Duodenal mucosa (tissue), 2 donors: ENCODE measurements at regions not wholly inside any gene's neighbourhood (a gene's known extent, or its start where the extent isn't known, plus 50 kb on each side); places are given as distances from the start of the nearest gene placed in this dataset.

ENCODE experiments used
- H3K27ac ChIP-seq: one replicate; pipeline ENCODE4 v1.7.0; 2013; ENCODE audit warnings: low read depth, low read length
- H3K27me3 ChIP-seq, 2 donors: one replicate each; pipeline ENCODE4 v1.7.0; 2013; ENCODE audit warnings: low read length in 2 of 2, control low read depth in 1 of 2; ENCODE audit not compliant: insufficient read depth in 2 of 2, control insufficient read depth in 1 of 2
- H3K36me3 ChIP-seq, 2 donors: one replicate each; pipeline ENCODE4 v1.7.0; 2013; ENCODE audit warnings: low read length in 2 of 2, control low read depth in 1 of 2; ENCODE audit not compliant: insufficient read depth in 2 of 2, control insufficient read depth in 1 of 2
- H3K4me1 ChIP-seq, 2 donors: one replicate each; pipeline ENCODE4 v1.7.0; 2013; ENCODE audit warnings: low read length in 2 of 2, control low read depth in 1 of 2; ENCODE audit not compliant: insufficient read depth in 2 of 2, control insufficient read depth in 1 of 2
- H3K4me3 ChIP-seq, 2 donors: one replicate each; pipeline ENCODE4 v1.7.0; 2013; ENCODE audit warnings: low read length in 2 of 2, low read depth in 1 of 2
- H3K9ac ChIP-seq, 2 donors: one replicate each; pipeline ENCODE4 v1.7.0; 2013; ENCODE audit warnings: low read length in 2 of 2, low read depth in 1 of 2
- H3K9me3 ChIP-seq, 2 donors: one replicate each; pipeline ENCODE4 v1.7.0; 2013; ENCODE audit warnings: low read length in 2 of 2, control low read depth in 1 of 2; ENCODE audit not compliant: control insufficient read depth in 1 of 2

DNA sequence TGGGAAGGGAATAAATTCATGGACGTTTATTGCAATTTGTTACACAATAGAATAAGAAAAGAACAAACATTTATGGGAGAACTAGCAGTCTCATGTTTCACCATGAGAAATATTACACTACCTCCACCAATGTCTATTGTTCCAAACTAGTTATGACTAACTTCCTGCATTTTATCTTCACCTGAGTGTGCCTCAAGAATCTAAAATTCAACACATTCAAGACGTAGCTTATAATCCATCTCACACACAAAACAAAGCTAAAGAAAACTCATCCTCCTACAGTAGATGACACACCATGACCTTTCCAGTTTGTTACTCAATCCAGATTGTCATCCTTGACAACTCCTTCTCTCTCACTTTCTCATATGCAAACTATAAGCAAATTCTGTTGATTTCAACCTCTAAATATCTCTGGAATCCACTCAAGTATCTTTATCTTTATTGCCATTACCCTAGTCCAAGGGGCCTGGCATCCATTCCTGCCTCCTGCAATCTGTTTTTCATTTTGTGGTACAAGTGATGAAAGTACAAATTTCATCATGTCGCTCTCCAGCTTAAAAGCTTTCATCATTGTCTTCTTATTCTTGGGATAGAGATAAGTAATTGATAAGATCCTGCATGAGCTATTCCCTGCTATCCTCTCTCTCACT, 229.9 kb downstream of the NR2F2 start:
- H3K36me3 ChIP-seq, result no peaks in the 10 kb centered on the region
- no peak overlapping the region for H3K9ac ChIP-seq
- no peaks in the 10 kb centered on the region for H3K27me3 ChIP-seq

DNA sequence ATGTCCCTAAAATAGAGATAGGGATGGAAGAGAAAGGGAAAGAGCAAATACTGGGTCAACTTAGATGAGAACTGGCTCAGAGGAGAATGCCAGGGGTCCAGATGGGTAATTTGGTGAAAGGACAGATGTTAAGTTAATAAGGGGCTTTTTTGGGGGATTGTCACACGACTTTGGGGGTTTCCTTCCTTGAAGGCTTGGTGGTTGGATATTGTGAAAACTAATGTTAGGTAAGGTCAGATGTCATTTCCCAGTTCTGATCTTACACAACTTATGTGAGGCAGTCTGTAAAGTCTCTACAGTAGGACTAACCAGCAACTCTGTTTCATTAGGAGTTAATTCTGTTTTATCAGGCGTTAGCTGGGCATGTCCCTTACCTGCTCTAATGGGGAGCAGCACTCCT, 231.1 kb downstream of the NR2F2 start:
- Histone ChIP-seq H3K9ac (no peak overlapping the region), H3K36me3 (no peaks in the 10 kb centered on the region), H3K27me3 (no peaks in the 10 kb centered on the region), H3K4me1 (no peaks in the 10 kb centered on the region), H3K27ac (no peak overlapping the region), H3K4me3 (no peak overlapping the region), H3K9me3 (no peaks in the 10 kb centered on the region)

More for the DNA sequence above, 229.9 kb downstream of the NR2F2 start:
- no peak overlapping the region for H3K27ac ChIP-seq
- H3K4me3 ChIP-seq, result no peak overlapping the region
- no peaks in the 10 kb centered on the region for H3K9me3 ChIP-seq
- no peaks in the 10 kb centered on the region for H3K4me1 ChIP-seq

DNA sequence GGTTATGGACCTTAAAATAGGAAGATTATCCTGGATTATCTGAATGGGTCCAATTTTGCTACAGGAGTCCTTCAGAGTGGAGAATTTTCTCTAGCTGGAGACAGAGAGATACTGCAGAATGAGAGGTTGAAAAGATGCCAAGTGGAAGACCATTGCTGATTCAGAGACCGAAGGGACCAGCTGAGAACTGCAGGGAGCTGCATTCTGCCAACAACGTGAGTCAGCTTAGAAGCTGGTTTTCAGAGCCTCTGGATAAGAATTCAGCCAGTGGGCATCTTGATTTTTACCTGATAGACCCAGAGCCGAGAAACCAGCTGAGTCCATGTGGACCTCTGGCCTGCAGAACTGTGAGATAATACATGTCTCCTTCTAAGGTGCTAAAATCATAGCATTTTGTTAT, 234.0 kb downstream of the NR2F2 start:
- no peaks in the 10 kb centered on the region for H3K36me3 ChIP-seq
- H3K27ac ChIP-seq, result no peak overlapping the region
- no peak overlapping the region for H3K4me3 ChIP-seq
- no peaks in the 10 kb centered on the region for H3K9me3 ChIP-seq
- H3K27me3 ChIP-seq, result no peaks in the 10 kb centered on the region
- H3K4me1 ChIP-seq, result no peaks in the 10 kb centered on the region
- H3K9ac ChIP-seq, result no peak overlapping the region

DNA sequence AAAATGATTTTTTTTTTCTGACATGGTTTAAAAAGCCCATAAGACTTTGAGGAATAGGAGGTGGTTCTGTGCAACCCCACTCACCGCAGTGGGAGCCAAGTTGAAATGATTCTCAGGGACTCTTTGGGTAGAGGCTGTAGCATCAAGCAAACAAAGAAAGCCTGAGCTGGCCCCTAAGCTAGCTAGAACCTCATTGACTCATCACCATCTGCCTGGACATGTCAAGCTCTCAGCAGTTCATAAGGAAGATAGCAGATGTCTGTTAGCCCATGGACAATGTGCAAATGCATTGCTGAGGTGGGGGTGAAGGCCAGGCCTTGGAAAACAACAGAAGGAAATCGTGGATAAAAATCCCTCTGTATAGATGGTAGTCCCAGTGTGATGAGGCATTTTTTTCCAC, 234.8 kb downstream of the NR2F2 start:
- Histone ChIP-seq H3K27me3 (no peaks in the 10 kb centered on the region), H3K9ac (no peak overlapping the region), H3K9me3 (no peaks in the 10 kb centered on the region), H3K4me1 (no peaks in the 10 kb centered on the region), H3K36me3 (no peaks in the 10 kb centered on the region), H3K4me3 (no peak overlapping the region), H3K27ac (no peak overlapping the region)

DNA sequence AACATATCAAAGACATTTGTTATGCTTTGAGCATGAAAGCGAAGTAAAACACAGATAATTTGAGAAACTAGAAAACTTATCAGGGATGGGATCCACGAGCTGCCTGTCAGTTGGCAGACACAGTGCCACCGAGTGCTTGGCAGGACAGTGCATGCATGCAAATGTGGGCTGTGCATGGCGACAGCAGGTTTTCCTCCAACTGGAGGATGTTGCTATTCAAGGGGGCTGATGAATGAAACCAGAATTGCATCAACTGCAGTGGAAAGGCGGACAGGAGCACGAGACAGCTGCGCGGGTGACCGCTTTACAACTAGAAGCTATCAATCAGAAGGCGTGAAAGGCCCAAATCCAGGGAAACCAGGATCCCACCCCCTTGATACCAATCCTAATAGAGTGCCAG, 244.3 kb downstream of the NR2F2 start:
- no peak overlapping the region for H3K27ac ChIP-seq
- H3K27me3 ChIP-seq, result peaks cover 0 to 2% of the 10 kb centered on the region in 2 donors
- no peaks in the 10 kb centered on the region for H3K4me1 ChIP-seq
- H3K9me3 ChIP-seq, result peaks cover 0 to 3% of the 10 kb centered on the region in 2 donors
- H3K4me3 ChIP-seq, result no peak overlapping the region
- H3K9ac ChIP-seq, result no peak overlapping the region
- H3K36me3 ChIP-seq, result no peaks in the 10 kb centered on the region

DNA sequence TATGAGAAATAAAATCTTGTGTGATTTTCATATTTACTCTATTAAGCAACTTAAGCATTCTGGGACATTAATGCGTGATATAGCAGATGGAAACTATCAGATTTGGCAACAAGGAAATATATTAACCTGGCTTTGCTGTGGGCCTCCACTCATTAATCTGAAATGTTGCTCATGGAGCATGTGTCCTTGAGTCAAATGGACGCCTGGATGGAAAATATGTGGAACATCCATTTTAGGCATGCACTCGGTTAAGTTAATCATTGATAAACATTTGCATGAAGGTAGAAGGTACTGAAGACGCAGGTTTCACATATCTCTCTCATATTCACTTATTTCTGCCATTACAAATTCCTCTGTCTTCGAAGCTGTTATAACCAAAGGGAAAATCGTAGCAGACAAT, 246.1 kb downstream of the NR2F2 start:
- peaks cover 0 to 3% of the 10 kb centered on the region in 2 donors for H3K9me3 ChIP-seq
- no peak overlapping the region for H3K9ac ChIP-seq
- no peaks in the 10 kb centered on the region for H3K36me3 ChIP-seq
- H3K27me3 ChIP-seq, result peaks cover 0 to 2% of the 10 kb centered on the region in 2 donors
- no peak overlapping the region for H3K27ac ChIP-seq
- no peak overlapping the region for H3K4me3 ChIP-seq
- H3K4me1 ChIP-seq, result no peaks in the 10 kb centered on the region

DNA sequence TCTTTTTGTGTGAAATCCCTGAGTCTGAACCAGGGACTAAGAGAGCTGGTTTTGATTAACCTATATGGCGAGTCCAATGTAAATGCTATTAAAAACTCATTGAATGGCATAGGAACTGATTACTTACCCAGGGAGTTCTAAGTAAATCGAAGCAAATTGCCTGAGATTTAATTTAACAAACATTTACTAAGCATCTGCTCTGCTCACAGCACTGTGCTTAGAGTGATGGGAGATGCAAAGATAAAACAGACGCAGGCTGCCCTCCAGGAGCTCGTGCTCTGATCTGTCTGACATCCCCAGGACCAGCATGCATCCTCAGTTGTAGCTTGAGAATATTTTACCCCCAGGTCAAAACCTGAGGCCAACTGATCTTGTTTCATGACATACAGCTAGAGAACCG, 247.9 kb downstream of the NR2F2 start:
- Histone ChIP-seq H3K27me3 (peaks cover 0 to 2% of the 10 kb centered on the region in 2 donors), H3K9me3 (no peaks in the 10 kb centered on the region), H3K27ac (no peak overlapping the region), H3K36me3 (no peaks in the 10 kb centered on the region), H3K9ac (no peak overlapping the region), H3K4me1 (no peaks in the 10 kb centered on the region), H3K4me3 (no peak overlapping the region)

DNA sequence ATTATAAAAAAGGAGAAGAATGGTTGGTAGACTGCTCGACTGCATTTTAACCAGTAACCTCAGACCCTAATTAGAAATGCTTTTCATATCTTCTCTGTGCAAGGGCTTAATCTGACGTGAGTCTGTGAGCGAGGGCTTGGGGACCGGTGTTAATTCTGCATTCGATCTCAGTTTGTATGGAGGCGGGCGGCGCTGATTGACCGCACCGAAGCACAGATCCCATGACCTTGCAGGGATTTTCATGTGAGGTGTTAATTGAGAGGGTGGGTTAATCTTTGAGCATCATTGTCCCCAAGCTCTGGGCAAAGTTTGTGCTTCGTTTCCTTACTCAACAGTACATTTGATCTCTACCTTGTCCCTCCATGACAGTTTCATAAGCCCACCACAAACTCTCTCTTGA, 250.9 kb downstream of the NR2F2 start:
- no peaks in the 10 kb centered on the region for H3K36me3 ChIP-seq
- no peak overlapping the region for H3K27ac ChIP-seq
- H3K4me3 ChIP-seq, result no peak overlapping the region
- H3K27me3 ChIP-seq, result no peaks in the 10 kb centered on the region
- H3K9ac ChIP-seq, result no peak overlapping the region
- H3K4me1 ChIP-seq, result no peaks in the 10 kb centered on the region
- no peaks in the 10 kb centered on the region for H3K9me3 ChIP-seq

DNA sequence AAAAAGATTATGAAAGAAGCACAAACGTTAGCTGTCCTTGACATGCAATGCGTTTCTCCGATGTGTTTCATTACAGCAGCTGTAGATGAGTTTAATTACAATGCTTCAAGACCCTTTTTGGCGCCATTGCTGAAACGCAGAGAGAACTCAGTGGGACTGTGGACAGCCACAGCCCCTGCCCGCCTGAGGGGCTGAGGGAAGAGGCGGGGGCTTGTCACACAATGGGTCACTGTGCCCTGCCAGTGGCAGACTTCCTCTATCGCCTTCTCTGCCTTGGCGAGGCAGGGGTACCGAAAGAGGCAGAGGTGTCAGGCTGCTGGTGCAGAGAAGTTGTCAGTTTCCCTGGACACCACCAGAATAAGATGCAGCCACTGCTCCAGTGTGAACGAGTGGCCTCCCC, 252.0 kb downstream of the NR2F2 start:
- Histone ChIP-seq H3K9me3 (no peaks in the 10 kb centered on the region), H3K27me3 (no peaks in the 10 kb centered on the region), H3K27ac (no peak overlapping the region), H3K36me3 (no peaks in the 10 kb centered on the region), H3K9ac (no peak overlapping the region), H3K4me1 (no peaks in the 10 kb centered on the region), H3K4me3 (no peak overlapping the region)

DNA sequence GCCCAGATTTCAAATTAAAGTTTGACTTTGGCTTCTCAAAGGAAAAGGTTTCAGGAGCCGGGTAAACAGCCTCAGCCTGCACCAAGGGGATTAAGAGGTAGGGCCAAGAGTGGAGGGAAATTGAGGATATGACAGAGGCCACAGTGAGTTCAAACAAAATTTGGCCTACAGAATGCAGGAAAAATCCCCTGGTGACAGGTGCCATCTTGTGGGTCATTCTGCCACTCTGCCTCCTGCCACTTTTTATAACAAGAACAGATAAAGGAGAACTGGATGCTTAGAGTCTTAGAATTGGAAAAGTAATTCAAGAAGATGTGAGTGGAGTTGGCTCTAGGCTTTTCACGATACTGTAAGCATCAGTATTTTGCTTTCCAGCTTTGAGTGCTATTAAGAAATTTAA, 253.2 kb downstream of the NR2F2 start:
- Histone ChIP-seq H3K27me3 (no peaks in the 10 kb centered on the region), H3K27ac (no peak overlapping the region), H3K4me3 (no peak overlapping the region), H3K4me1 (no peaks in the 10 kb centered on the region), H3K9me3 (no peaks in the 10 kb centered on the region), H3K9ac (no peak overlapping the region), H3K36me3 (no peaks in the 10 kb centered on the region)
